HG03565 (cell line): ENCODE measurements at regions not wholly inside any gene's neighbourhood (a gene's known extent, or its start where the extent isn't known, plus 50 kb on each side); places are given as distances from the start of the nearest gene placed in this dataset.
"Not testable (repeated sequence)": the region's sequence is repeated elsewhere in the genome, so short reads cannot be mapped to it uniquely, and the experiment has no call there.

Experiments used
- ATAC-seq: cut with Tn5 transposase; IDR thresholded peaks from one replicate; pipeline ENCODE4 v1.9.1; 2021; ENCODE audit warnings: mild to moderate bottlenecking, moderate library complexity; ENCODE audit not compliant: unreplicated experiment

DNA sequence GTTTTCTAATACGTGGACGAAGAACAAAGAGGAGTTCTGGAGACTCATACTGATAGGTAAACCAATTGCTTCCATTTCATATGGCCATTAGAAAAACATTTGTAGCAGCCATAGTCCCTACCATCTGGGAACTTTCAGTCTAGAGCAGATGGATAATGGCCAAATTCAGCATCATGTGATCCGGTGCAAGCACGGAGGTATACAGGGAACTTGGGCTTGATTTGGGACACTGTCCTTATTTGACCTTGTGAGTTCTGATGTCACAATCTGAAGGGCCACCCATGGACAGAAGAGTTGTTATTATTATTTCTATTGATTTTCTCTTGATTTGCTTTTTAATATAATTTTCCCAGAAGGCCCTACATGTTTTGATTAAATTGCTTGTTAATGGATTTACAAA lies 154.6 kb upstream of the ZNF267 start:
- no peak for ATAC-seq

DNA sequence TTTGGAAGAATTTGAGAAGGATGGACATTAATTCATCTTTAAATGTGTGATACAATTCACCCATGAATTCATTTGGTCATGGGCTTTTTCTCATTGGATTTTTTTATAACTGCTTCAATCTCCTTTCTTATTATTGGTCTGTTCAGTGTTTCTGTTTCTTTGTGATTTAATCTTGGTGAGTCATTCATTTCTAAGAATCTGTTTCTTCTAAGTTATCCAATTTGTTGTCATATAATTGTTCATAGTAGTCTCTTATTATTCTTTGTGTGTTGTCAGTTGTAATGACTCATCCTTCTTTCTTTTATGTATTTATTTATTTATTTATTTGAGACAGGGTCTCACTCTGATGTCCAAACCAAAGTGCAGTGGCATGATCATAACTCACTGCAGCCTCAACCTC lies 146.1 kb upstream of the ZNF267 start:
- ATAC-seq: no peak

DNA sequence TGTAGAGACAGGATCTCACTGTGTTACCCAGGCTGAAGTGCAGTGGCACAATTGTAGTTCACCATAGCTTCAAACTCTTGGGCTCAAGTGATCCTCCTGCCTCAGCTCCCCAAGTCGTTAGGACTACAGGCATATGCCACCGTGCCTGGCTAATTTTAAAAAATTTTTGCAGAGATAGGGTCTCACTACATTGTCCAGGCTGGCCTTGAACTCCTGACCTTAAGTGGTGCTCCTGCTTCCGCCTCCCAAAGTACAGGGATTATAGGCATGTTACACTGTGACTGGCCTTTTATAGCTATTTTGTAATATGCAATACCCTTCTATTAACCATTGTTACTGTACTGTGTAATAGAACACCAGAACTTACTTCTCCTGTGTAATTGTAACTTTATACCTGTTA lies 139.3 kb upstream of the ZNF267 start:
- ATAC-seq: no peak

DNA sequence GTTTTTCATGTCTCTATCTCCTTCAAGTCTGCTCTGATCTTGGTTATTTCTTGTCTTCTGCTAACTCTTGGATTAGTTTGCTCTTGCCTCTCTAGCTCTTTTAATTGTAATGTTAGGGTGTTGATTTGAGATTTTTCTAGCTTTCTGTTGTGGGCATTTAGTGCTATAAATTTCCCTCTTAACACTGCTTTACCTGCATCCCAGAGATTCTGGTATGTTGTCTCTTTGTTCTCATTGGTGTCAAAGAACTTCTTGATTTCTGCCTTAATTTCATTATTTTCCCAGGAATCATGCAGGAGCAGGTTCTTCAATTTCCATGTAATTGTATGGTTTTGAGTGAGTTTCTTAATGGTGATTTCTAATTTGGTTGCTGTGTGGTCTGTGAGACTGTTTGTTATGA lies 128.5 kb upstream of the ZNF267 start:
- not testable (repeated sequence) for ATAC-seq

DNA sequence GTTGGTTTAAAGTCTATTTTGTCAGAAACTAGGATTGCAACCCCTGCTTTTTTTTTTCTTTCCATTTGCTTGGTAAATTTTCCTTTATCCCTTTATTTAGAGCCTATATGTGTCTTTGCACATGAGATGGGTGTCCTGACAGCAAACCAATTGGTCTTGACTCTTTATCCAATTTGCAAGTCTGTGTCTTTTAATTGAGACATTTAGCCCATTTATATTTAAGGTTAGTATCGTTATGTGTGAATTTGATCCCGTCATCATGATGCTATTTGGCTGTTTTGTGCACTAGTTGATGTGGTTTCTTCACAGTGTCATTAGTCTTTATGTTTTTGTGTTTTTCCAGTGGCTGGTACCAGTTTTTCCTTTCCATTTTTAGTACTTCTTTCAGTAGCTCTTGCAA lies 127.7 kb upstream of the ZNF267 start:
- ATAC-seq: no peak

DNA sequence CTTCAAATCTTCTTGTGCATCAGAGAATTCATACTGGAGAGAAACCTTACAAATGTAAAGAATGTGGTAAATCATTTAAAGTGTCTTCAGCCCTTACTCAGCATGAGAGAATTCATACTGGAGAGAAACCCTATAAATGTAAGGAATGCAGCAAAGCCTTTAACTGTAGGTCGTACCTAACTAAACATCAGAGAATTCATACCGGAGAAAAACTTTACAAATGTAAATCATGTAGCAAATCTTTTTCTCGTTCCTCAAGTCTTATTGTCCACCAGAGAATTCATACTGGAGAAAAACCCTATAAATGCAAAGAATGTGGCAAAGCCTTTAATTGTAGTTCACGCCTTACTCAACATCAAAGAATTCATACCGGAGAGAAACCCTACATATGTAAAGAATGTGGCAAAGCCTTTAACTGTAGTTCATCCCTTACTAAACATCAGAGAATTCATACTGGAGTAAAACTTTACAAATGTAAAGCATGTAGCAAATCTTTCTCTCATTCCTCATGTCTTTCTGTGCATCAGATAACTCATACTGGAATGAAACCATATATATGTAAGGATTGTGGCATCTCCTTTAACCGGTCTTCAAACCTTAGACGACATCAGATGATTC lies 118.5 kb upstream of the ZNF267 start:
- no peak for ATAC-seq

DNA sequence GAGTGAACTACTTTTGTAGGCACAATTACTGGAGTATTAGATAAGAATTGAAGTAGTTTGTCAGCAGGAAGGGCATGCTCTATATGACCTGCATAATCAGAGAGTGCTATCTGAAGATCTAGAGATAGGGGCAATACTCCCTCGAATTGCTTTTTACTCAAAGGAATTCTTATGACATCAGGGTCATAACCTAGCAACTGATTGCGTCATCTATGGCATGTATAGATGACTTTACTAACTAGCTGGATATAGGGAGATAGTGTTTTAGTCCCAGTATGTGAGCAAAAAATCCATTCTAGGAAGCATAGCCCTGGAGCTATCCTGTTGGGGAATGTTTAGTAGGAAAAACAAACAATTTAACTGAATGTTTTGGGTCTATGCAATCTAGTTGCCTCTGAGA lies 109.5 kb upstream of the ZNF267 start:
- ATAC-seq: no peak

DNA sequence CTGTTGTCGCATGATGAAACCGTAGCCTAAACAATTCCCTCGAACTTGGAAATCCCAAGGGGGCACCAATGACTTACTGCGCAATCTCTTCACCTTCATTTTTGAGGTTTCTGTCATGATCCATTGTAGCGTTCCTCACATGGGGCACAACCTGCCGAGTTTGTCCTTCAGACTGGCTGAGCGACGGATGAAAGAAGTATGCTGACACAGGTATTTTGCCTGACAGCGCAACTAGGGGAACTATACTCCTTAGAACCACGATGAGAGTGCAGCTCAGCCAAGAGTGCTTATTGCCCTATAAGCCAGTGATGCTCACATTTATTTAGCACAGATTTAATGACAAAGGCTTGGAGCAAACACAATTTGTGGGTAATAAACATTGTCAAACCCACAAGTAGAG lies 106.3 kb upstream of the ZNF267 start:
- ATAC-seq: no peak

DNA sequence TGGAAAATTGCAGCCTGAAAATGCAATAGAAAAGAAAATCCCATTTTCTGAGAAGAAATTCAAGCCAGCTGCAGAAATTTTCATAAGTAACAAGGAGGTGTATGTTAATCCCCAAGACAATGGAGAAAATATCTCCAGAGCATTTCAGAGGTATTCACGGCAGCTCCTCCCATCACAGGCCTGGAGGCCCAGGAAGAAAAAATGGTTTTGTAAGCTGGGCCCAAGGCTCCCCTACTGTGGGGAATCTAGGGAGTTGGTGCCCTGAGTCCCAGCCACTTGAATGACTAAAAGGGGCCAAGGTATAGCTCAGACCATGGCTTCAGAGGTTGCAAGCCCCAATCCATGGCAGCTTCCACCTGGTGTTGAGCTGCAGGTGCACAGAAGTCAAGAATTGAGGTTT lies 93.3 kb upstream of the ZNF267 start:
- ATAC-seq: no peak

DNA sequence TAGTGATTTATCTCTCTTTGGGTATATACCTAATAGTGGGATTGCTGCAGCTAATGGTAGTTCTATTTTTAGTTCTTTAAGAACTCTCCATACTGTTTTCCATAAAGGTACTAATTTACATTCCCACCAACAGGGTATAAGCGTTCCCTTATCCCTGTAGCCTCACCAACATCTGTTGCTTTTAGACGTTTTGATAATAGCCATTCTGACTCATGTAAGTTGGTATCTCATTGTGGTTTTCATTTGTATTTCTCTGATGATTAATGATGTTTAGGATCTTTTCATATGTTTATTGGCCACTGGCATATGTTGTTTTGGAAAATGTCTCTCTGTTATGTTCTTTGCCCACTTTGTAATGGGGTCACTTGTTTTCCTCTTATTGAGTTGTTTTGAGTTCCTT lies 88.5 kb upstream of the ZNF267 start:
- no peak for ATAC-seq

DNA sequence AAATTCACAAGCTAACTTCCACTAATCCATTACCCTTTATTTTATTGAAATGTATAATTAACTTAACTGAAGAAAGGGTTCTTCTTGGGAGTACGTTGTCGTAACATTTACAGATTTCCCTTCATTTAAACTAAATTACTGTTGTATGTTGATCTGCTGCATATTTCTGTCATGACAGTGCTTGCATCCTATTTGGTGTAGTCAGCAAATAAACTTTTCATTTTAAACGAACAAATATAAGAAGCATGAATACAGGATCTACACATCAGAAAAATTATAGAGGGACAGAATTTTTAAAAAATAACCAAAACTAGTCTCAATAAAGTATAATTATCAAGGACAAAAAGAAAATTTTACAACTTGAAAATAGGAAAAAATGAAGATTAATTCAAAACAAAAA lies 66.5 kb upstream of the ZNF267 start:
- ATAC-seq: no peak

DNA sequence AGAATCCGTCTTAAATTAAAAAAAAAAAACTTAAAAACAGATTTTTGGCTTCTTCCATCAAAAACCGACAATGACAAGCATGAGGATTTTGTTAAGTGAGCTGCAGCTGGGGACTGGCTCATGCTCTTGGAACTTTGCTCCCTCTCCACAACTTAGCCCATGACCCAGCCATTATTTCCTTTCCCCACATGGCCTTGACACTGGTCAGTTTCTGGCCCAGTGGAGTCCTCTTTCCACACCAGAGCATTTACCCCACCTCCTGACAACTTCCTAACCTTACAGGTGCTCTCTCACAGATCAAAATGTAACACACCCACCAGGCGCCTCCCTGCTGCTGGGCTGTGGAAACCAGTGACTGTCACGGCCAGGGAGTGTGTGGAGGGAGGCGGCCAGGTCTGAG lies 62.7 kb upstream of the ZNF267 start:
- no peak for ATAC-seq

DNA sequence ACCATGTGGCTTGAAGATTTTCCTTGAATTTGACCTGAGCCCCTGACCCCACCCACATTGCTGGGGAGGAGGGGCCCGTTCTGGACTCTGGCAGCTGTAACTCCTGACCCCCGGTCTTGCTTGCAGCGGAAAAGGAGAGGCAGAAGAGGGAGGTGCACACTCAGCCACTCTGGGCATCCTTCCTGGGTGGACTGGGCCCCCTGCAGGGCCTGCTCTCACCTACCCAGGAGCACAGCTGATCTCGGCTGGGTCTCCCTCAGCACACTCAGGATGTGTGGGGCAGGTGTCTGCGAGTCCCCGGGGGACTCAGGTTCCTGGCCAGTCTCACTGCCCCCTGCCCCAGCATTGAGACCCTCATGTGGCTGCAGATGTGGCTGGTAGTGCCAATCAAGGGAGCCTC lies 57.5 kb upstream of the ZNF267 start:
- not testable (repeated sequence) for ATAC-seq

DNA sequence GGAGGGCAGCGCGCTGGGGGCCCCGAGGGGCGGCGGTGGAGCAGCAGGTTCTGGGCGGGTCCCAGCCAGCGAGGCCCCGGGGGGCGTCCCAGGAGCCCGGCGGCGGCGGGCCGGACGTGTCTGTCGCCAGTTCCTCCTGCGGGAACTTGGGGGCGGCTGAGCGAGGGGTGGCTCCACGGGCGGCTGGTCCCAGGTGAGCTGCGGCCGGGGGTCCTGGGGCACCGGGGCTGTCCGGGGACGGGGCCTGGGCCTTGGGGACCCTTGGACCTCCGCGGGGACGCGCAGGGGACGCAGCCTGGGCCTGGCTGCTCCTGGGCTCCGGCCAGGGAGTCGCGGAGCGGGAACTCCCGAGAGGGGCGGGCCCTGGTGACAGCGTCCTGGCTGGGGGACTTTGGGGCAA lies 54.2 kb upstream of the ZNF267 start:
- no peak for ATAC-seq

DNA sequence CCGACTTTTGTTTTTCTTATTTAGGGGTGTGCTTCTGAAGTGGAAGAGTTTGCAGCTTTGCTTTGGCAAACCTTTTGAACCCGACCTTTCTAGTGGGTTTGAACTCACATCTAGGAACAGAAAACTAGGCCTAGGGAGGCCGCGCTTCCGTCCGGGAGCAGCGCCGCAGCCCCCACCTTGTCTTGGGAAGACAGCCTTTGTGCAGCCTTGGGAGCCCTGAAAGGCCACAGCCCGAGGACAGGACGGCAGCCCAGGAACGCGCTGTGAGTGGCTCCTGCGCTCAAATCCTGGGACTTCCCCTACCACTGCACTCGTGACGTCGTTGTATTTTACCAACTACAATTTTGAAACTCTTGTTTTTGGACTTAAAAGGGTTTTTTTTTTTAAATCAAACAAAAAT lies 53.7 kb upstream of the ZNF267 start:
- ATAC-seq: no peak
